Colonic mucosa (tissue), 4 donors: ENCODE measurements at regions not wholly inside any gene's neighbourhood (a gene's known extent, or its start where the extent isn't known, plus 50 kb on each side); places are given as distances from the start of the nearest gene placed in this dataset.

Experiments used
- DNase-seq: peaks from one replicate; pipeline ENCODE4 v3.0.0-alpha.2; 2020
- H3K27ac ChIP-seq: fragments of 200-600 bp; one replicate; pipeline ENCODE4 v1.8.0; 2021
- H3K27me3 ChIP-seq: fragments of 200-600 bp; one replicate; pipeline ENCODE4 v1.8.0; 2021
- H3K36me3 ChIP-seq: fragments of 200-600 bp; one replicate; pipeline ENCODE4 v1.8.0; 2021
- H3K4me1 ChIP-seq: fragments of 200-600 bp; one replicate; pipeline ENCODE4 v1.8.0; 2021; ENCODE audit warnings: mild to moderate bottlenecking
- H3K4me3 ChIP-seq: fragments of 200-600 bp; one replicate; pipeline ENCODE4 v1.8.0; 2021
- H3K9ac ChIP-seq, 2 donors: one replicate each; pipeline ENCODE4 v1.7.0; 2013; ENCODE audit warnings: control low read depth in 2 of 2, low read depth in 2 of 2, low read length in 2 of 2
- H3K9me3 ChIP-seq: fragments of 200-600 bp; one replicate; pipeline ENCODE4 v1.8.0; 2021
- CTCF ChIP-seq: fragments of 200-600 bp; IDR thresholded peaks from one replicate; pipeline ENCODE4 v1.8.0; 2022; ENCODE audit warnings: antibody characterized with exemption, mild to moderate bottlenecking
- intact Hi-C: fragments of 100-400 bp; cut with DNase I; formaldehyde crosslinking; loops from one replicate; pipeline ENCODE4 v1.14.1; 2022
- donor health status: healthy.
- donor health status: DM: no; HTN: no; CAD: no.
- donor health status: DM: no; HTN: no; CAD: no.

- intact Hi-C loops = no loop called here
- Histone ChIP-seq H3K27me3 (no peaks in the 10 kb centered on the region), H3K4me3 (no peak overlapping the region), H3K27ac (no peak overlapping the region), H3K4me1 (no peaks in the 10 kb centered on the region), H3K36me3 (no peaks in the 10 kb centered on the region), H3K9me3 (no peaks in the 10 kb centered on the region), H3K9ac (no peak overlapping the region)
- no peak for TF ChIP-seq CTCF
- no peak for DNase-seq
Measured at GRCh38 chr2:16438613-16439321, 226.9 kb downstream of the CYRIA start.

GRCh38 chr2:16437189-16437588, 228.4 kb downstream of the CYRIA start:
- intact Hi-C loops = no loop called here
- no peak overlapping the region for H3K4me3 ChIP-seq
- H3K27me3 ChIP-seq = no peaks in the 10 kb centered on the region
- H3K9ac ChIP-seq = no peak overlapping the region
- TF ChIP-seq CTCF = no peak
- no peak overlapping the region for H3K27ac ChIP-seq
- no peaks in the 10 kb centered on the region for H3K4me1 ChIP-seq
- no peak for DNase-seq
- H3K9me3 ChIP-seq = no peaks in the 10 kb centered on the region
- H3K36me3 ChIP-seq = no peaks in the 10 kb centered on the region

GRCh38 chr2:16434393-16434792, 231.2 kb downstream of the CYRIA start:
- Histone ChIP-seq H3K9me3 (no peaks in the 10 kb centered on the region), H3K36me3 (no peaks in the 10 kb centered on the region), H3K9ac (no peak overlapping the region), H3K4me3 (no peak overlapping the region), H3K27ac (no peak overlapping the region), H3K27me3 (no peaks in the 10 kb centered on the region), H3K4me1 (no peaks in the 10 kb centered on the region)
- intact Hi-C loops = no loop called here
- no peak for DNase-seq
- no peak for TF ChIP-seq CTCF

DNA sequence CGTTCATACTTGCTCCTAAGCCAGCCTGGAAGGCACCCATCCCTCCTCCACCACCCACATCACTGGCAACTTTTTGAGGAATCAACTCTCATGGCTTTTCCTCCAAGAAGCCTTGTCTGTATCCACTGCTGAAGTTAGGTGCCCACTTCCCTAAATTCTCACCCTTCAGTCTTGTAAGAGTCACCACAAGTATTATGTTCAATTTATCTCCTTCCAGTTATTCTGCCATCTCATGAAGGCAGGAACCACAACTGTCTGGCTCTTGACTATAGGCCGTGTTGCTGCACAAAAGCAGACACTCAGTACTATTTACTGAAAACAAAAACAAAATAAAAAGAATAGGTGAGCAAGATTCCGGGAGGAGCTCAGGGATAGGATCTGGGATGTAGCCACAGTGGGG, 234.8 kb downstream of the CYRIA start:
- Histone ChIP-seq H3K9me3 (no peaks in the 10 kb centered on the region), H3K27ac (no peak overlapping the region), H3K36me3 (no peaks in the 10 kb centered on the region), H3K27me3 (no peaks in the 10 kb centered on the region), H3K4me1 (peaks cover 2% of the 10 kb centered on the region), H3K4me3 (no peak overlapping the region), H3K9ac (no peak overlapping the region)
- TF ChIP-seq CTCF = no peak
- intact Hi-C loops = no loop called here
- no peak for DNase-seq

DNA sequence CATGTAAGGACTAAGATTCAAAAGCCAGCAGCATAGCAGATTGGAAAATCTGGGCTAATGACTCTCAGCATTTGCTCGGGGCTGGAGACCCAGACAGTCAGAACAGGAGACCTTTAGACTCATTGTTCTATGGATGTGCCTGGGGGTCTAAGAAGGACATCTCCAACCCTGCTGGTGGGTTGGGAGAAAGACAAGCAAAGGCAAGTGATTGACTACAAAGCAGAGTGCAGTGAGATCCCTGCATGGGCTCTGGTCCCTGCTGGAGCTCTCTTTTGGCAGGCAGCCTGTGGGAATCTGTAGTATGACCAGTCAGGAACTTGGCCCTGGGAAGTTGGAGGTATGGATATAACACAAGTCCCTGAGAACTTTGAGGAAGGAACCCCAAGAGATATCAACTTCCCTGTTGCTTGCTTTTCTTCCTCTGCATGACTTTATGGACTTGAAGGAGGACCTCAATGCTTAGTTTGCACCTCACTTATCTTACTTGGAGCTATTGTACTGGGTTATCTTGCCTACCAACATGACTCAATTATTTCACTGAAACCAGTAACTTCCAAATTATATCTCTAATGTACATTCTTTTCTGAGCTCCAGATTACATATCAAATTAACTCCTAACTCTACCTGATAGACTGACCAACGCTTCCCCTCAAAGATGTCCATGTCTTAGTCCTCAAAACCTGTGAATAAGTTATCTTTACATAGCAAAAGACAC, 236.0 kb downstream of the CYRIA start:
- Histone ChIP-seq H3K4me3 (no peak overlapping the region), H3K9ac (no peak overlapping the region), H3K36me3 (no peaks in the 10 kb centered on the region), H3K4me1 (peaks cover 5% of the 10 kb centered on the region), H3K27ac (no peak overlapping the region), H3K9me3 (no peaks in the 10 kb centered on the region), H3K27me3 (no peaks in the 10 kb centered on the region)
- DNase-seq = no peak
- intact Hi-C loops = no loop called here
- no peak for TF ChIP-seq CTCF
